Neuronal stem cell (in vitro differentiated cells): ENCODE measurements at regions not wholly inside any gene's neighbourhood (a gene's known extent, or its start where the extent isn't known, plus 50 kb on each side); places are given as distances from the start of the nearest gene placed in this dataset.

ENCODE experiments used
- DNase-seq: peaks from one replicate; pipeline ENCODE4 v3.0.0-alpha.2; 2013; ENCODE audit warnings: low spot score
- H2AFZ ChIP-seq: one replicate; pipeline ENCODE4 v1.6.1; 2013; ENCODE audit warnings: mild to moderate bottlenecking, low read length, inconsistent platforms
- H2AK5ac ChIP-seq: 2 replicates; pipeline ENCODE4 v1.6.1; 2013; ENCODE audit warnings: low read depth, mild to moderate bottlenecking, inconsistent platforms, low read length, moderate library complexity, mixed read lengths
- H2BK120ac ChIP-seq: 2 replicates; pipeline ENCODE4 v1.6.1; 2013; ENCODE audit warnings: low read depth, mild to moderate bottlenecking, inconsistent platforms, low read length, moderate library complexity, mixed read lengths
- H2BK12ac ChIP-seq: one replicate; pipeline ENCODE4 v1.6.1; 2013; ENCODE audit warnings: low read length, inconsistent platforms
- H2BK15ac ChIP-seq: 2 replicates; pipeline ENCODE4 v1.6.1; 2013; ENCODE audit warnings: mild to moderate bottlenecking, low read length, inconsistent platforms, mixed read lengths
- H2BK5ac ChIP-seq: one replicate; pipeline ENCODE4 v1.6.1; 2013; ENCODE audit warnings: inconsistent platforms, mild to moderate bottlenecking, low read length, moderate library complexity
- H3K14ac ChIP-seq: one replicate; pipeline ENCODE4 v1.6.1; 2013; ENCODE audit warnings: low read length, inconsistent platforms
- H3K18ac ChIP-seq: 2 replicates; pipeline ENCODE4 v1.6.1; 2013; ENCODE audit warnings: low read length, inconsistent platforms
- H3K23ac ChIP-seq: 2 replicates; pipeline ENCODE4 v1.6.1; 2013; ENCODE audit warnings: low read depth, mild to moderate bottlenecking, mixed read lengths, low read length, inconsistent platforms; ENCODE audit not compliant: poor library complexity
- H3K27ac ChIP-seq: replicated peaks from 3 replicates; pipeline ENCODE4 v1.5.1; 2013; ENCODE audit warnings: low read length, inconsistent platforms
- H3K27me3 ChIP-seq, 3 experiments: 2 replicates each; pipeline ENCODE4 v1.6.1; 2013; ENCODE audit warnings: low read length in 3 of 3, mild to moderate bottlenecking in 2 of 3, inconsistent platforms in 1 of 3, low read depth in 1 of 3, mixed read lengths in 1 of 3, moderate library complexity in 1 of 3; ENCODE audit not compliant: control insufficient read depth in 3 of 3, insufficient read depth in 3 of 3
- H3K36me3 ChIP-seq, 2 donors: replicated peaks in 1 of 2; 2 replicates each; pipeline ENCODE4 v1.6.1; 2013; ENCODE audit warnings: low read length in 2 of 2; ENCODE audit not compliant: control insufficient read depth in 2 of 2, insufficient read depth in 2 of 2
- H3K4ac ChIP-seq: 2 replicates; pipeline ENCODE4 v1.6.1; 2013; ENCODE audit warnings: inconsistent platforms, mild to moderate bottlenecking, low read length, moderate library complexity
- H3K4me1 ChIP-seq, 2 donors: 1 replicate in 1 of 2; 2 replicates in 1 of 2; pipeline ENCODE4 v1.6.1; 2013; ENCODE audit warnings: low read length in 2 of 2, low read depth in 1 of 2; ENCODE audit not compliant: control insufficient read depth in 2 of 2, insufficient read depth in 1 of 2
- H3K4me2 ChIP-seq: one replicate; pipeline ENCODE4 v1.6.1; 2013; ENCODE audit warnings: mild to moderate bottlenecking, low read length, inconsistent platforms; ENCODE audit not compliant: insufficient read depth, poor library complexity, severe bottlenecking
- H3K4me3 ChIP-seq, 2 donors: 2 replicates each; pipeline ENCODE4 v1.5.1; 2013; ENCODE audit warnings: low read length in 2 of 2, mild to moderate bottlenecking in 2 of 2, inconsistent platforms in 1 of 2, moderate library complexity in 1 of 2
- H3K79me1 ChIP-seq: one replicate; pipeline ENCODE4 v1.6.1; 2013; ENCODE audit warnings: low read depth, mild to moderate bottlenecking, inconsistent platforms, low read length, moderate library complexity
- H3K9ac ChIP-seq: one replicate; pipeline ENCODE4 v1.6.1; 2013; ENCODE audit warnings: mild to moderate bottlenecking, low read depth, low read length, inconsistent platforms; ENCODE audit not compliant: poor library complexity
- H3K9me3 ChIP-seq, 2 donors: replicated peaks in 1 of 2; 2 replicates each; pipeline versions ENCODE3 to v1.6.1; 2013; ENCODE audit warnings: low read length in 2 of 2, mild to moderate bottlenecking in 2 of 2, inconsistent platforms in 1 of 2, low read depth in 1 of 2, mixed read lengths in 1 of 2, moderate library complexity in 1 of 2; ENCODE audit not compliant: control insufficient read depth in 2 of 2, insufficient read depth in 1 of 2
- H4K8ac ChIP-seq: one replicate; pipeline ENCODE4 v1.6.1; 2013; ENCODE audit warnings: low read depth, mild to moderate bottlenecking, inconsistent platforms, low read length, moderate library complexity
- H4K91ac ChIP-seq: one replicate; pipeline ENCODE4 v1.6.1; 2013; ENCODE audit warnings: low read length, low read depth, mild to moderate bottlenecking, inconsistent platforms; ENCODE audit not compliant: poor library complexity
- WGBS, 2 donors: extraction: QIAGEN DNeasy Blood & Tissue Kit; methylation state at CpG; one replicate each; pipeline ENCODE4 v1.1.7; 2013; ENCODE audit warnings: missing lambda C conversion rate in 2 of 2, mixed read lengths in 1 of 2; ENCODE audit not compliant: insufficient read length in 2 of 2, insufficient replicate concordance in 1 of 2; ENCODE audit errors: extremely low coverage in 2 of 2; 5-methylcytosine and 5-hydroxymethylcytosine counted together

DNA sequence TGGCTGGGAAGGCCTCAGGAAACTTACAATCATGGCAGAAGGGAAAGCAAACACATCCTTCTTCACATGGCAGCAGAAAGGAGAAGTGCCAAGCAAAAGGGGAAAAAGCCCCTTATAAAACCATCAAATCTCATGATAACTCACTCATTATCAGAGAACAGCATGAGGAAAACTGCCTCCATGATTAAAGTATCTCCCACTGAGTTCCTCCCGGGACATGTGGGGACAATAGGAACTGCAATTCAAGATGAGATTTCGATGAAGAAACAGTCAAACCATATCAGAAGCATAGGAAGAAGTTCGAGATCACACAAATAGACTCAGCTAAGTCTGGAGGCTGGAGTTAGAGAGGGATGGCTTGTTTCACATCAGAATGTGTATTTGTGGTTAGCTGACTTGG, 869.4 kb upstream of the PHF14 start:
- H3K23ac ChIP-seq, result no peak overlapping the region
- no peak overlapping the region for H2BK12ac ChIP-seq
- no peak overlapping the region for H4K91ac ChIP-seq
- H3K27me3 ChIP-seq, result no peaks in the 10 kb centered on the region
- H2AFZ ChIP-seq, result peak overlapping the region; percentile 48
- H3K4me2 ChIP-seq, result no peak overlapping the region
- DNase-seq, result no peak
- no peaks in the 10 kb centered on the region for H3K79me1 ChIP-seq
- H4K8ac ChIP-seq, result no peak overlapping the region
- no peak overlapping the region for H3K18ac ChIP-seq
- no peaks in the 10 kb centered on the region for H3K9me3 ChIP-seq
- no peaks in the 10 kb centered on the region for H3K36me3 ChIP-seq
- H3K4me1 ChIP-seq, result no peaks in the 10 kb centered on the region
- no peak overlapping the region for H3K4ac ChIP-seq
- H3K27ac ChIP-seq, result no peak overlapping the region
- no peak overlapping the region for H2AK5ac ChIP-seq
- H3K9ac ChIP-seq, result no peak overlapping the region
- H3K14ac ChIP-seq, result no peak overlapping the region
- H2BK15ac ChIP-seq, result no peak overlapping the region
- no peak overlapping the region for H2BK120ac ChIP-seq
- WGBS, 2 donors, result no CpG with 5 or more reads among the region's 3 CpGs
- H3K4me3 ChIP-seq, result no peak overlapping the region
- H2BK5ac ChIP-seq, result no peak overlapping the region

DNA sequence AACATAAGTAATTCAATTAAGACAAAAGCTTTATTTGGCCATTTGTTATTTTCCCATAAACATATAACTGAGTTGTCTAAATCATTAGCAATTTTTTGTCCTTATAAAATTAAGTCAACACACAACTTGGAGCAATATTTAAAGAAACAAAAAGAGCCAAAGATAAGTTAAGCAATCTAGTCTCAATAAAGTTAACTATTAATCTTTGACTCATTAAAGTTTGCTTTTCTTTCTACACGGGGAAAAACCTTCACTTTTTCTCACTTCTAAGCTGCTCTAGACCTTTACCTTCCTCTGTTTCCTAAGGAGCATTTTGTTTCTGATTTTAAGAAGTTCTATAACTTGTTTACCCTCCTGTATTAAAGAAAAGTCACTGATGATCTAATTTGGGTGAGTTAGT, 867.1 kb upstream of the PHF14 start:
- H3K27me3 ChIP-seq, result no peaks in the 10 kb centered on the region
- no peaks in the 10 kb centered on the region for H3K9me3 ChIP-seq
- no peaks in the 10 kb centered on the region for H3K79me1 ChIP-seq
- no peak overlapping the region for H2BK120ac ChIP-seq
- no peak overlapping the region for H3K27ac ChIP-seq
- no peak overlapping the region for H2BK12ac ChIP-seq
- WGBS, 2 donors, result no CpG with 5 or more reads among the region's 1 CpG
- H2AK5ac ChIP-seq, result no peak overlapping the region
- H2BK15ac ChIP-seq, result no peak overlapping the region
- no peak overlapping the region for H3K4me2 ChIP-seq
- H3K4ac ChIP-seq, result no peak overlapping the region
- no peak overlapping the region for H3K14ac ChIP-seq
- H3K36me3 ChIP-seq, result no peaks in the 10 kb centered on the region
- no peaks in the 10 kb centered on the region for H3K4me1 ChIP-seq
- no peak overlapping the region for H2BK5ac ChIP-seq
- no peak overlapping the region for H4K8ac ChIP-seq
- H3K4me3 ChIP-seq, result no peak overlapping the region
- DNase-seq, result no peak
- H3K23ac ChIP-seq, result no peak overlapping the region
- no peak overlapping the region for H3K9ac ChIP-seq
- H2AFZ ChIP-seq, result no peak overlapping the region
- no peak overlapping the region for H4K91ac ChIP-seq
- no peak overlapping the region for H3K18ac ChIP-seq

DNA sequence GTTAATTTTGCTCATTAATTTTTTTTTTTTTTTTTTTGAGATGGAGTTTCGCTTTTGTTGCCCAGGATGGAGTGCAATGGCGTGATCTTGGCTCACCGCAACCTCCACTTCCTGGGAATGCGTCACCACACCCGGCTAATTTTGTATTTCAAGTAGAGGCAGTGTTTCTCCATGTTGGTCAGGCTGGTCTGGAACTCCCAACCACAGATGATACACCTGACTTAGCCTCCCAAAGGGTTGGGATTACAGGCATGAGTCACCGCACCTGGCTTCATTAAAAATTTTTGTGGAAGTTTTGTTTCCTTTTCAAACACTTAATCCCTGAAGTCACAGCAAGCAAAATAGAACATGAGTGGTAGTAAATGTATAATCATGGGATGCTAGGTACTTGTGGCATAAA, 857.2 kb upstream of the PHF14 start:
- no peak overlapping the region for H3K18ac ChIP-seq
- H3K4me2 ChIP-seq, result no peak overlapping the region
- H3K4ac ChIP-seq, result no peak overlapping the region
- no peaks in the 10 kb centered on the region for H3K79me1 ChIP-seq
- no peak overlapping the region for H2BK12ac ChIP-seq
- H2AK5ac ChIP-seq, result no peak overlapping the region
- H3K14ac ChIP-seq, result no peak overlapping the region
- no peaks in the 10 kb centered on the region for H3K27me3 ChIP-seq
- no peak overlapping the region for H4K8ac ChIP-seq
- H3K9ac ChIP-seq, result no peak overlapping the region
- H3K23ac ChIP-seq, result no peak overlapping the region
- DNase-seq, result no peak
- no peaks in the 10 kb centered on the region for H3K36me3 ChIP-seq
- WGBS, 2 donors, result no CpG with 5 or more reads among the region's 6 CpGs
- no peak overlapping the region for H4K91ac ChIP-seq
- no peaks in the 10 kb centered on the region for H3K9me3 ChIP-seq
- no peak overlapping the region for H2BK15ac ChIP-seq
- peaks cover under 1 to 8% of the 10 kb centered on the region in 2 donors for H3K4me1 ChIP-seq
- no peak overlapping the region for H3K4me3 ChIP-seq
- H2BK5ac ChIP-seq, result no peak overlapping the region
- H2BK120ac ChIP-seq, result no peak overlapping the region
- no peak overlapping the region for H2AFZ ChIP-seq
- H3K27ac ChIP-seq, result no peak overlapping the region

DNA sequence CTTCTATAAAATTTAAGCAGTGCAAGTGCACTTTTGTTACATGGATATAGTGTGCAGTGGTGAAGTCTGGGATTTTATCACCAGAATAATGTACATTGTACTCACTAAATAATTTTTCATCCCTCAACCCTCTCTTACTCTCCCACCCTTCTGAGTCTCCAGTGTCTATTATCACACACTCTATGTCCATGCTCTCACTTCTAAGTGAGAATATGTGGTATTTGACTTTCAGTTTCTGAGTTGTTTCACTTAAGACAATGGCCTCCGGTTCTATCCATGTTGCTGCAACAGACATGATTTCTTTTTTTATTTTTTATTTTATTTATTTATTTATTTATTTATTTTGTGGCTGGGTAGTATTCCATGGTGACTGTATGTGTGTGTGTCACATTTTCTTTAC, 855.9 kb upstream of the PHF14 start:
- H3K14ac ChIP-seq, result no peak overlapping the region
- no peak for DNase-seq
- no peaks in the 10 kb centered on the region for H3K9me3 ChIP-seq
- H4K91ac ChIP-seq, result no peak overlapping the region
- H3K36me3 ChIP-seq, result no peaks in the 10 kb centered on the region
- no peaks in the 10 kb centered on the region for H3K27me3 ChIP-seq
- H3K4me2 ChIP-seq, result no peak overlapping the region
- no peaks in the 10 kb centered on the region for H3K79me1 ChIP-seq
- H2AFZ ChIP-seq, result no peak overlapping the region
- no peak overlapping the region for H2BK12ac ChIP-seq
- no peak overlapping the region for H3K23ac ChIP-seq
- no peak overlapping the region for H2AK5ac ChIP-seq
- no peak overlapping the region for H4K8ac ChIP-seq
- H3K18ac ChIP-seq, result no peak overlapping the region
- H3K9ac ChIP-seq, result no peak overlapping the region
- no CpG with 5 or more reads among the region's 1 CpG for WGBS, 2 donors
- peaks cover 8 to 13% of the 10 kb centered on the region in 2 donors for H3K4me1 ChIP-seq
- no peak overlapping the region for H2BK120ac ChIP-seq
- H3K27ac ChIP-seq, result no peak overlapping the region
- no peak overlapping the region for H3K4ac ChIP-seq
- no peak overlapping the region for H2BK5ac ChIP-seq
- H2BK15ac ChIP-seq, result no peak overlapping the region
- H3K4me3 ChIP-seq, result no peak overlapping the region
